Liver (tissue), 7 donors: ENCODE measurements at regions not wholly inside any gene's neighbourhood (a gene's known extent, or its start where the extent isn't known, plus 50 kb on each side); places are given as distances from the start of the nearest gene placed in this dataset.
A peak's percentile ranks its signal among the peaks of the same experiment; 100 is the strongest.

Source experiments
- DNase-seq: peaks from one replicate; pipeline ENCODE4 v3.0.0-alpha.2; 2017; ENCODE audit warnings: low spot score
- H3K27ac ChIP-seq, 2 donors: one replicate each; pipeline ENCODE4 v1.7.0; 2013; ENCODE audit warnings: inconsistent platforms in 2 of 2, low read length in 2 of 2, control low read depth in 1 of 2, low read depth in 1 of 2, mild to moderate bottlenecking in 1 of 2
- H3K27me3 ChIP-seq, 4 donors: one replicate each; pipeline versions ENCODE4 v1.6.1 to v1.7.0; 2013; ENCODE audit warnings: low read length in 3 of 4, inconsistent platforms in 1 of 4, mild to moderate bottlenecking in 1 of 4, moderate library complexity in 1 of 4; ENCODE audit not compliant: control insufficient read depth in 4 of 4, insufficient read depth in 4 of 4
- H3K36me3 ChIP-seq, 4 donors: one replicate each; pipeline versions ENCODE4 v1.6.1 to v1.7.0; 2013; ENCODE audit warnings: low read length in 3 of 4, mild to moderate bottlenecking in 3 of 4, low read depth in 1 of 4, moderate library complexity in 1 of 4; ENCODE audit not compliant: control insufficient read depth in 4 of 4, insufficient read depth in 3 of 4
- H3K4me1 ChIP-seq, 4 donors: one replicate each; pipeline versions ENCODE4 v1.6.1 to v1.7.0; 2013; ENCODE audit warnings: low read length in 3 of 4, mild to moderate bottlenecking in 3 of 4, moderate library complexity in 1 of 4; ENCODE audit not compliant: control insufficient read depth in 4 of 4, insufficient read depth in 4 of 4
- H3K4me3 ChIP-seq, 3 donors: one replicate each; pipeline versions ENCODE4 v1.6.1 to v1.7.0; 2013; ENCODE audit warnings: low read length in 3 of 3, control low read depth in 1 of 3, low read depth in 1 of 3, mild to moderate bottlenecking in 1 of 3
- H3K9ac ChIP-seq, 2 donors: one replicate each; pipeline ENCODE4 v1.7.0; 2013; ENCODE audit warnings: low read length in 2 of 2, mild to moderate bottlenecking in 2 of 2, moderate library complexity in 2 of 2, control low read depth in 1 of 2, low read depth in 1 of 2
- H3K9me3 ChIP-seq, 4 donors: one replicate each; pipeline versions ENCODE4 v1.6.1 to v1.7.0; 2013; ENCODE audit warnings: low read length in 3 of 4; ENCODE audit not compliant: control insufficient read depth in 4 of 4
- ATF3 ChIP-seq: IDR thresholded peaks from 2 replicates; pipeline ENCODE4 v1.6.1; 2016; ENCODE audit warnings: antibody characterized with exemption
- CTCF ChIP-seq: fragments of 150-350 bp; IDR thresholded peaks from 2 replicates; pipeline ENCODE4 v1.5.1; 2017; ENCODE audit warnings: improper control_type of control experiment, low read depth, low read length; ENCODE audit not compliant: missing input control
- EGR1 ChIP-seq, 2 donors: IDR thresholded peaks; 2 replicates each; pipeline ENCODE4 v1.6.1; 2016 to 2018; ENCODE audit warnings: antibody characterized with exemption in 2 of 2, low read depth in 2 of 2
- FOXA1 ChIP-seq: IDR thresholded peaks from 2 replicates; pipeline ENCODE4 v1.6.1; 2016; ENCODE audit warnings: antibody characterized with exemption
- GABPA ChIP-seq, 2 donors: IDR thresholded peaks in 1 of 2; conservative IDR thresholded peaks in 1 of 2; 2 replicates each; pipeline ENCODE4 v1.6.1; 2016; ENCODE audit warnings: antibody characterized with exemption in 2 of 2, mild to moderate bottlenecking in 1 of 2, moderate library complexity in 1 of 2
- RAD21 ChIP-seq, 2 donors: IDR thresholded peaks; 2 replicates each; pipeline ENCODE4 v1.6.1; 2016; ENCODE audit warnings: antibody characterized with exemption in 2 of 2, mild to moderate bottlenecking in 2 of 2
- REST ChIP-seq: IDR thresholded peaks from 2 replicates; pipeline ENCODE4 v1.6.1; 2016; ENCODE audit warnings: antibody characterized with exemption, mild to moderate bottlenecking
- RXRA ChIP-seq, 2 donors: IDR thresholded peaks; 2 replicates each; pipeline ENCODE4 v1.6.1; 2017 to 2018; ENCODE audit warnings: antibody characterized with exemption in 2 of 2, mild to moderate bottlenecking in 1 of 2
- YY1 ChIP-seq: IDR thresholded peaks from 2 replicates; pipeline ENCODE4 v1.6.1; 2016; ENCODE audit warnings: antibody characterized with exemption, mild to moderate bottlenecking
- donor health status: healthy.
- donor health status: healthy.
- donor health status: healthy.
- donor health status: healthy.

GRCh38 chr3:17811646-17812045 is 69.2 kb upstream of the TBC1D5 start:
- Histone ChIP-seq H3K27me3 (no peaks in the 10 kb centered on the region), H3K36me3 (no peaks in the 10 kb centered on the region), H3K9ac (no peak overlapping the region), H3K4me3 (no peak overlapping the region), H3K4me1 (no peaks in the 10 kb centered on the region), H3K27ac (no peak overlapping the region), H3K9me3 (no peaks in the 10 kb centered on the region)
- no peak for DNase-seq
- TF ChIP-seq RXRA (IDR thresholded peaks at IDR 0.05) (no peak), RAD21 (IDR thresholded peaks at IDR 0.05) (no peak)

GRCh38 chr3:17810759-17811158 is 68.3 kb upstream of the TBC1D5 start:
- Histone ChIP-seq H3K4me1 (no peaks in the 10 kb centered on the region), H3K4me3 (no peak overlapping the region), H3K27me3 (no peaks in the 10 kb centered on the region), H3K36me3 (no peaks in the 10 kb centered on the region), H3K9ac (no peak overlapping the region), H3K27ac (no peak overlapping the region), H3K9me3 (no peaks in the 10 kb centered on the region)
- no peak for DNase-seq
- TF ChIP-seq CTCF, result peak; percentile 45
- TF ChIP-seq EGR1 (IDR thresholded peaks at IDR 0.05; ENCODE audit: low read depth in 2 of 2), result peak in 1 of 2 donors; percentile 15
- TF ChIP-seq ATF3, result no peak
- peak; percentile 77 to 86 for TF ChIP-seq RAD21 (IDR thresholded peaks at IDR 0.05)

- Histone ChIP-seq H3K27ac (no peak overlapping the region), H3K9ac (no peak overlapping the region), H3K9me3 (no peaks in the 10 kb centered on the region), H3K27me3 (no peaks in the 10 kb centered on the region), H3K4me3 (no peak overlapping the region), H3K4me1 (no peaks in the 10 kb centered on the region), H3K36me3 (no peaks in the 10 kb centered on the region)
- no peak for DNase-seq
- TF ChIP-seq REST, result no peak
- no peak for TF ChIP-seq FOXA1
- TF ChIP-seq GABPA (IDR thresholded peaks at IDR 0.05 in 1 of 2, conservative IDR thresholded peaks at IDR 0.05 in 1 of 2), result no peak
- no peak for TF ChIP-seq YY1
These were observed 66.6 kb upstream of the TBC1D5 start for GRCh38 chr3:17808994-17809393.
